GM06990 (cell line): ENCODE measurements at regions not wholly inside any gene's neighbourhood (a gene's known extent, or its start where the extent isn't known, plus 50 kb on each side); places are given as distances from the start of the nearest gene placed in this dataset.
A peak's percentile ranks its signal among the peaks of the same experiment; 100 is the strongest.

ENCODE experiments used
- DNase-seq: peaks from one replicate; pipeline ENCODE4 v3.0.0-alpha.2; 2011; ENCODE audit not compliant: insufficient read length; ENCODE audit errors: extremely low read depth
- H3K27me3 ChIP-seq: replicated peaks from 2 replicates; pipeline ENCODE4 v1.6.0; 2011; ENCODE audit warnings: low read length; ENCODE audit not compliant: control insufficient read depth, insufficient read depth
- H3K36me3 ChIP-seq: 2 replicates; pipeline ENCODE4 v1.5.1; 2011; ENCODE audit warnings: low read length; ENCODE audit not compliant: control insufficient read depth, insufficient read depth
- H3K4me3 ChIP-seq: replicated peaks from 2 replicates; pipeline ENCODE4 v1.5.1; 2011; ENCODE audit warnings: low read depth, mild to moderate bottlenecking, control low read depth, low read length
- TF ChIP-seq, protein P1 (sequence below): IDR thresholded peaks from 2 replicates; pipeline ENCODE4 v1.5.1; 2011; ENCODE audit warnings: low read length, control low read depth, mild to moderate bottlenecking, inconsistent platforms; ENCODE audit not compliant: insufficient read depth, poor library complexity, severe bottlenecking

DNA sequence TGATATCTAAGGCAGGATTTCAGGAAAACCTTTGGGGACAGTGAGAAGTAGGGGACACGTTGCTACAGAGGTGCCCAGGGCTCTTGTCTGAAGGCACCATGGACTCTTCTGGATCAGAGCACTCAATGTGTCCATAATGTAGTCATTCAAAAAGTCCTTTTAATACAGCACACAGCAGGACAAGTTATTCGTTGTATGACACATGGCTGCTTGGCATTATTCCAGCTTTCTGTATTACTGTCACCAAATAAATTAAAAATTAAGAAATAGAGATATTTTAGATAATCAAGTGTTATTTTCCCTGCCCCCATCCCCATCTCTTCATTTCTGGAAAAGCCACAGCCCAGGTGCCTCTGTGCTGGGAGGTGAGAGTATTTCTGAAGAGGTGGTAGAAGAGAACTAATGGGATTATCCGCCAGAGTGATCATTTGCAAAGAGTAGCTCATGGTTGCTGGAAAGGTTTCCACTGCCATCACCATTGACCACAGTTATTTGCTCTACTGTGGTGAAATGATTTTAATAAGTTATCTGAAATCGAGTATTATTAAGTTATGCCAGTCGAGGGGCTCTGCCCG lies 83.0 kb downstream of the CXCL12 start:
- TF ChIP-seq, protein P1, sequence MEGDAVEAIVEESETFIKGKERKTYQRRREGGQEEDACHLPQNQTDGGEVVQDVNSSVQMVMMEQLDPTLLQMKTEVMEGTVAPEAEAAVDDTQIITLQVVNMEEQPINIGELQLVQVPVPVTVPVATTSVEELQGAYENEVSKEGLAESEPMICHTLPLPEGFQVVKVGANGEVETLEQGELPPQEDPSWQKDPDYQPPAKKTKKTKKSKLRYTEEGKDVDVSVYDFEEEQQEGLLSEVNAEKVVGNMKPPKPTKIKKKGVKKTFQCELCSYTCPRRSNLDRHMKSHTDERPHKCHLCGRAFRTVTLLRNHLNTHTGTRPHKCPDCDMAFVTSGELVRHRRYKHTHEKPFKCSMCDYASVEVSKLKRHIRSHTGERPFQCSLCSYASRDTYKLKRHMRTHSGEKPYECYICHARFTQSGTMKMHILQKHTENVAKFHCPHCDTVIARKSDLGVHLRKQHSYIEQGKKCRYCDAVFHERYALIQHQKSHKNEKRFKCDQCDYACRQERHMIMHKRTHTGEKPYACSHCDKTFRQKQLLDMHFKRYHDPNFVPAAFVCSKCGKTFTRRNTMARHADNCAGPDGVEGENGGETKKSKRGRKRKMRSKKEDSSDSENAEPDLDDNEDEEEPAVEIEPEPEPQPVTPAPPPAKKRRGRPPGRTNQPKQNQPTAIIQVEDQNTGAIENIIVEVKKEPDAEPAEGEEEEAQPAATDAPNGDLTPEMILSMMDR: no peak
- Histone ChIP-seq H3K36me3 (no peaks in the 10 kb centered on the region), H3K27me3 (no peaks in the 10 kb centered on the region), H3K4me3 (no peak overlapping the region)
- DNase-seq: no peak

DNA sequence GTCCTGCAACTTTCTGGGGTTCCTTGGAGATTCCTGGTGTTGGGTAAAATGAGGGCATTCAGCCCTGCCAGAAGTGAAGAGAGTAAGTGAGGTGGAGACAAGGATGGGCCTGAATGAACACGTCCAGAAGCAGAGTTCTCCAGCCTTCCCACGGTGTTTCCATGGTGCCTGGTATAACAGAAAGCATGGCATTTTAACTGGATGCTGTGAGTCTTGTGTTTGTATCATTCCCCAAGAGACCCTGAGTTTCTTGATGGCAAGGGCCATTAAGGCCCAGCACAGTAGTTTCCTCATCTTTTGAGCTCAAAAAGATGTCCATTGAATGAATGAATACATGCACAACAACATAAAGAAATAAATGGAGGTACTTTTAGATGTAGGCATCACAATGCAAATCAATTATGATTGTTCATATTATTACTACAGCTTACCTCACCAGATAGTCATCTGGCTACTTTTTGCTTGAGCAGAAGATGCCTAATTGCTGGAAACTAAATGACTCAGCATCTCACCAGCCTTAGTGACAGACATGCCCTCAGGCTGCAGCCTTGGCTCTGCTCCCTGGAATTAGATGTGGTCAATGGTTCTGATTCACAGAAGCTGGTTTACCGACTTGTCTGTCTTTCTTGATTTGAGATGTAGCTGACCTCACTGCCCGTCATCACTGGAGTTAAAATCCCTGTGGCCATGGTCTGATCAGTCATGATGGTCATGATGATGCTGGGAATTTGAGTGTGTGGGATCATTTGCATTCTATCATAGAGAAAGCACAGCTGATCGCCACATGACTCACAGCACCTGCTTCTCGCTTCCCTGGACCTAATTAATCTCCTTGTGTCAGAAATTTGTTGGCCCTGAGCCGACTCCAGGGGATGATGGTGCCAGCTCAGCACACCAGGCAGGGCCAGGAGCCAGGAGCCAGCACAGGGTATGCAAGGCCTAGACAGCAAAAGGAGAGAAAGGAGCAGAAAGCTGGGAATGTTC lies 83.9 kb downstream of the CXCL12 start:
- no peak overlapping the region for H3K4me3 ChIP-seq
- H3K36me3 ChIP-seq: no peaks in the 10 kb centered on the region
- H3K27me3 ChIP-seq: no peaks in the 10 kb centered on the region
- peak; percentile 66 for DNase-seq
- TF ChIP-seq, protein P1: no peak

DNA sequence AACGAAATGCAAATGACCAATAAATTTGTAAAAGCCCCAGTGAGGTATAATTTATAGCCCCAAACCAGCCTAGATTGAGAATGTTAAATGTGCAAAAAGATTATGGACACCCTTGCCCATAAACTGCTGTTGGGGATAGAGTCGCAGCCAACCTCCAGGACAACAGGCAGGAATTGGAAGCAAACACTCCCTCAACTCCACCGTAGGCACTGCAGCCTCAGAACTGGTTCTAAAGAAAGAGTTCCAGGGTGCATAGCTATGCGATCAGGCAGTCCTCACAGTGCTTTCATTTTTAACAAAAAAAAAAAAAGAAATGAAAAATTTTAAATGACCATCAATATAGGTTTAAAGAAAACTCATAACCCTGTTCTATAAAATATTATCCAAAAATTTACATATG lies 86.2 kb downstream of the CXCL12 start:
- DNase-seq: no peak
- TF ChIP-seq, protein P1: no peak
- H3K36me3 ChIP-seq: no peaks in the 10 kb centered on the region
- H3K4me3 ChIP-seq: no peak overlapping the region
- no peaks in the 10 kb centered on the region for H3K27me3 ChIP-seq

GRCh38 chr10:44297963-44298362 lies 86.9 kb downstream of the CXCL12 start:
- Histone ChIP-seq H3K4me3 (no peak overlapping the region), H3K36me3 (no peaks in the 10 kb centered on the region), H3K27me3 (no peaks in the 10 kb centered on the region)
- TF ChIP-seq, protein P1: no peak
- DNase-seq: no peak

DNA sequence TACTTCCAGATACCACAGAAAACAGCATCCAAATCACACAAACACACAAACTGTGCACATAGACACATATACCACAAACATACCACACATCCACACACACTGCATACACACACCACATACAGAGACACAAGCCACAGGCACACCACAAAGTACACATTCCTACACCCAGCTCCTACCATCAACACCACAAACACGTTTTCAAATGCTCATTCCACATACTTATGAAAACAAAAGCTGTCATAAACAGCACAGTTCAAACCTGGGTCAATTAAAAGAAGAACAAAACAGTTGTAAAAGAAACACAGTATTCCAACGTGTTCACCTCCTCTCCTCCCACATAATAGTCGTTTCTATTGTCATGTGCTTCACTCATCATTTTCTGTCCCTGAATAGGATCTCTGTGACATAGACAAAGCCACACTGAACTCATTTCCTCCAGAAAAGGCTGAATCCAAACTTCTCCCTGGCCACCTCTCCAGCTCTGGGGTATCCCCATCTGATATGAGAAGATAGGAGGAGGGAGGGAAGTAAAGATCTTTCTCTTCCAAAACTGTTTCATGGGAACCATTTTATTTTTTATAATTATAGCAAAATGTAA lies 89.2 kb downstream of the CXCL12 start:
- DNase-seq: no peak
- TF ChIP-seq, protein P1: no peak
- Histone ChIP-seq H3K4me3 (no peak overlapping the region), H3K36me3 (no peaks in the 10 kb centered on the region), H3K27me3 (no peaks in the 10 kb centered on the region)
